Fibroblast of lung (primary cell): ENCODE measurements at regions not wholly inside any gene's neighbourhood (a gene's known extent, or its start where the extent isn't known, plus 50 kb on each side); places are given as distances from the start of the nearest gene placed in this dataset.

Source experiments
- DNase-seq, 2 donors: peaks; one replicate each; pipeline versions ENCODE4 v3.0.0 to v3.0.0-alpha.2; 2010; ENCODE audit warnings: low read depth in 2 of 2
- H2AFZ ChIP-seq: 2 replicates; pipeline ENCODE4 v1.5.1; 2012; ENCODE audit warnings: low read length, control low read depth, inconsistent platforms
- H3K27ac ChIP-seq: 2 replicates; pipeline ENCODE4 v1.5.1; 2011; ENCODE audit warnings: low read length, control low read depth; ENCODE audit not compliant: insufficient read depth
- H3K27me3 ChIP-seq: 2 replicates; pipeline ENCODE4 v1.5.1; 2011; ENCODE audit warnings: mild to moderate bottlenecking, low read length; ENCODE audit not compliant: control insufficient read depth, insufficient read depth
- H3K36me3 ChIP-seq: 2 replicates; pipeline ENCODE4 v1.5.1; 2011; ENCODE audit warnings: low read length; ENCODE audit not compliant: control insufficient read depth, insufficient read depth
- H3K4me1 ChIP-seq: 2 replicates; pipeline ENCODE4 v1.5.1; 2011; ENCODE audit warnings: low read length; ENCODE audit not compliant: control insufficient read depth, insufficient read depth; ENCODE audit errors: extremely low read depth
- H3K4me2 ChIP-seq: 2 replicates; pipeline ENCODE4 v1.5.1; 2011; ENCODE audit warnings: low read length, control low read depth; ENCODE audit not compliant: insufficient read depth; ENCODE audit errors: extremely low read depth
- H3K4me3 ChIP-seq, 4 experiments: fragments of 200-600 bp in 1 of 4; sonication (generic) in 1 of 4; replicated peaks in 1 of 4; 2 replicates each; pipeline ENCODE4 v1.5.1; 2011 to 2016; ENCODE audit warnings: low read length in 4 of 4, low read depth in 3 of 4, mild to moderate bottlenecking in 3 of 4, control low read depth in 2 of 4, inconsistent platforms in 1 of 4, mixed read lengths in 1 of 4; ENCODE audit not compliant: insufficient read depth in 1 of 4; ENCODE audit errors: control extremely low read depth in 1 of 4
- H3K79me2 ChIP-seq: 2 replicates; pipeline ENCODE4 v1.5.1; 2012; ENCODE audit warnings: mild to moderate bottlenecking, low read length, inconsistent platforms; ENCODE audit not compliant: control insufficient read depth, insufficient read depth
- H3K9ac ChIP-seq: 2 replicates; pipeline ENCODE4 v1.5.1; 2011; ENCODE audit warnings: mild to moderate bottlenecking, low read length, control low read depth; ENCODE audit not compliant: insufficient read depth
- H3K9me3 ChIP-seq: 2 replicates; pipeline ENCODE4 v1.5.1; 2012; ENCODE audit warnings: low read depth, low read length; ENCODE audit not compliant: control insufficient read depth, insufficient read depth
- H4K20me1 ChIP-seq: 2 replicates; pipeline ENCODE4 v1.5.1; 2011; ENCODE audit warnings: low read length; ENCODE audit not compliant: control insufficient read depth, insufficient read depth; ENCODE audit errors: extremely low read depth
- CTCF ChIP-seq, 2 donors: IDR thresholded peaks in 1 of 2; conservative IDR thresholded peaks in 1 of 2; 1 replicate in 1 of 2; 2 replicates in 1 of 2; pipeline ENCODE4 v1.5.1; 2011 to 2012; ENCODE audit warnings: low read length in 2 of 2, control low read depth in 1 of 2, inconsistent platforms in 1 of 2, low read depth in 1 of 2, mild to moderate bottlenecking in 1 of 2
- EZH2 ChIP-seq: IDR thresholded peaks from 2 replicates; pipeline ENCODE4 v1.5.1; 2012; ENCODE audit warnings: low read length, control low read depth, mild to moderate bottlenecking; ENCODE audit errors: missing control alignments

DNA sequence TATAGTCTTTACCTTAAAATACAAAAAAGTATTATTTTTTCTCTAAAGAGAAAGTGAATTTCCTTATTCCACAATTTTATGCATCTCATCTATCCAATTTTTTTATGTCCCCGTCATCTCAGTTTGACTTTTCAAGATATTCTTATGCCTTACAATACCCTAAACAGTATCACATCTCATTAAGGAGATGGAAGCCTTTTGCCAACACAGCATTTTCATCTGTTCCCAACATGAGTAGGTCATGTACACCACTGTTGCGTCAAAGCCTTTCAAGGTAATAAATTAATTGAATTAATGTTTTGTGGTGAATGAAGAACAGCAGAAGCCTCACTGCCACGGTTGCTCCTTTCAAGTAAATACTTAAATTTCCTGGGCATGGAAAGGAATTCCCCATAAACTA lies 299.4 kb downstream of the EPHA4 start:
- DNase-seq = no peak
- Histone ChIP-seq H3K36me3 (no peaks in the 10 kb centered on the region), H3K4me1 (no peaks in the 10 kb centered on the region), H3K79me2 (no peaks in the 10 kb centered on the region), H3K9ac (no peak overlapping the region), H3K27me3 (no peaks in the 10 kb centered on the region), H3K9me3 (no peaks in the 10 kb centered on the region), H2AFZ (no peak overlapping the region), H3K4me3 (no peak overlapping the region), H4K20me1 (no peaks in the 10 kb centered on the region), H3K4me2 (no peak overlapping the region), H3K27ac (no peak overlapping the region)
- TF ChIP-seq EZH2 (no peak), CTCF (conservative IDR thresholded peaks at IDR 0.05 in 1 of 2, IDR thresholded peaks at IDR 0.05 in 1 of 2; ENCODE audit: low read depth in 1 of 2, low read length in 2 of 2) (no peak)

GRCh38 chr2:221276033-221276432 lies 296.1 kb downstream of the EPHA4 start:
- Histone ChIP-seq H3K4me2 (no peak overlapping the region), H3K9me3 (no peaks in the 10 kb centered on the region), H3K79me2 (no peaks in the 10 kb centered on the region), H3K36me3 (no peaks in the 10 kb centered on the region), H4K20me1 (no peaks in the 10 kb centered on the region), H3K27me3 (no peaks in the 10 kb centered on the region), H2AFZ (no peak overlapping the region), H3K4me1 (no peaks in the 10 kb centered on the region), H3K27ac (no peak overlapping the region), H3K4me3 (no peak overlapping the region), H3K9ac (no peak overlapping the region)
- DNase-seq = no peak
- TF ChIP-seq EZH2 (no peak), CTCF (conservative IDR thresholded peaks at IDR 0.05 in 1 of 2, IDR thresholded peaks at IDR 0.05 in 1 of 2; ENCODE audit: low read depth in 1 of 2, low read length in 2 of 2) (no peak)

- Histone ChIP-seq H3K79me2 (no peaks in the 10 kb centered on the region), H3K4me1 (no peaks in the 10 kb centered on the region), H3K9me3 (no peaks in the 10 kb centered on the region), H3K36me3 (no peaks in the 10 kb centered on the region), H4K20me1 (no peaks in the 10 kb centered on the region), H3K9ac (no peak overlapping the region), H3K4me2 (no peak overlapping the region), H3K27me3 (no peaks in the 10 kb centered on the region), H3K4me3 (no peak overlapping the region), H2AFZ (no peak overlapping the region), H3K27ac (no peak overlapping the region)
- TF ChIP-seq EZH2 = no peak
- TF ChIP-seq CTCF (conservative IDR thresholded peaks at IDR 0.05 in 1 of 2, IDR thresholded peaks at IDR 0.05 in 1 of 2; ENCODE audit: low read depth in 1 of 2, low read length in 2 of 2) = no peak
- DNase-seq = peak in 1 of 2 donors; percentile 60
Measured at GRCh38 chr2:221276601-221277000, 295.5 kb downstream of the EPHA4 start.
